DND-41 (cell line): ENCODE measurements at regions not wholly inside any gene's neighbourhood (a gene's known extent, or its start where the extent isn't known, plus 50 kb on each side); places are given as distances from the start of the nearest gene placed in this dataset.

Source experiments
- EZH2 ChIP-seq: IDR thresholded peaks from 3 replicates; pipeline ENCODE4 v1.6.1; 2012; ENCODE audit warnings: borderline replicate concordance, low read depth, mild to moderate bottlenecking, moderate library complexity, low read length, inconsistent platforms; ENCODE audit not compliant: severe bottlenecking
- TF ChIP-seq, protein P1 (sequence below): IDR thresholded peaks from 2 replicates; pipeline ENCODE4 v1.5.1; 2012; ENCODE audit warnings: borderline replicate concordance, low read length, moderate library complexity, mild to moderate bottlenecking; ENCODE audit not compliant: poor library complexity, severe bottlenecking; ENCODE audit errors: extremely low read depth

DNA sequence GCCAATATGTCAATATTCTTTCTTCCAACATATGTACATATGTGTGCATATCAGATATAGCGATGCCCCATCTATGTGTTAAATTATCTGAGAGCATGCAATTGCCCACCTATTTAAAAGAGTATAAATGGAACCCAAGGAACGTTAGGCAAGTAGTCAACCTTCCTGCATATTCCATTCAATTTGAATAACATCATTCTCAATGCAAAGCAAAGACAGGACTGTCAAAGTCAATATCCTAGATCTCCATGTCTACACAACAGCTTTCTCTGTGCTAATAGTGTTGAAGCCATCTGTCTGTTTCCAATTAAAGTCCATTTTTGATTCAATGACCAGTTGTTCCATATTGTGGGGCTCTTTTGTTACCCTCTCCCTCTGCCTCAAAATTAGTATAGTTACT lies 85.3 kb upstream of the COX7C start:
- TF ChIP-seq, protein P1, sequence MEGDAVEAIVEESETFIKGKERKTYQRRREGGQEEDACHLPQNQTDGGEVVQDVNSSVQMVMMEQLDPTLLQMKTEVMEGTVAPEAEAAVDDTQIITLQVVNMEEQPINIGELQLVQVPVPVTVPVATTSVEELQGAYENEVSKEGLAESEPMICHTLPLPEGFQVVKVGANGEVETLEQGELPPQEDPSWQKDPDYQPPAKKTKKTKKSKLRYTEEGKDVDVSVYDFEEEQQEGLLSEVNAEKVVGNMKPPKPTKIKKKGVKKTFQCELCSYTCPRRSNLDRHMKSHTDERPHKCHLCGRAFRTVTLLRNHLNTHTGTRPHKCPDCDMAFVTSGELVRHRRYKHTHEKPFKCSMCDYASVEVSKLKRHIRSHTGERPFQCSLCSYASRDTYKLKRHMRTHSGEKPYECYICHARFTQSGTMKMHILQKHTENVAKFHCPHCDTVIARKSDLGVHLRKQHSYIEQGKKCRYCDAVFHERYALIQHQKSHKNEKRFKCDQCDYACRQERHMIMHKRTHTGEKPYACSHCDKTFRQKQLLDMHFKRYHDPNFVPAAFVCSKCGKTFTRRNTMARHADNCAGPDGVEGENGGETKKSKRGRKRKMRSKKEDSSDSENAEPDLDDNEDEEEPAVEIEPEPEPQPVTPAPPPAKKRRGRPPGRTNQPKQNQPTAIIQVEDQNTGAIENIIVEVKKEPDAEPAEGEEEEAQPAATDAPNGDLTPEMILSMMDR: no peak
- TF ChIP-seq EZH2: no peak
